SJSA1 (cell line): ENCODE measurements at regions not wholly inside any gene's neighbourhood (a gene's known extent, or its start where the extent isn't known, plus 50 kb on each side); places are given as distances from the start of the nearest gene placed in this dataset.

ENCODE experiments used
- DNase-seq, 2 experiments: peaks; one replicate each; pipeline ENCODE4 v3.0.0-alpha.2; 2015 to 2020; ENCODE audit warnings: low spot score in 2 of 2, low read depth in 1 of 2
- H3K27ac ChIP-seq: fragments of 250-450 bp; sonication (Bioruptor Pico); 2 replicates; pipeline ENCODE4 v1.5.1; 2020; ENCODE audit warnings: mild to moderate bottlenecking, moderate library complexity
- H3K27me3 ChIP-seq: fragments of 250-450 bp; sonication (Bioruptor Pico); replicated peaks from 2 replicates; pipeline ENCODE4 v1.5.1; 2020; ENCODE audit warnings: mild to moderate bottlenecking, moderate library complexity
- H3K36me3 ChIP-seq: fragments of 250-450 bp; sonication (Bioruptor Pico); 2 replicates; pipeline ENCODE4 v1.5.1; 2020; ENCODE audit warnings: mild to moderate bottlenecking
- H3K4me1 ChIP-seq: fragments of 250-450 bp; sonication (Bioruptor Pico); replicated peaks from 2 replicates; pipeline ENCODE4 v1.6.1; 2021; ENCODE audit warnings: mild to moderate bottlenecking
- H3K4me3 ChIP-seq: fragments of 250-450 bp; sonication (Bioruptor Pico); 2 replicates; pipeline ENCODE4 v1.5.1; 2020; ENCODE audit warnings: mild to moderate bottlenecking
- H3K9me3 ChIP-seq: fragments of 250-450 bp; sonication (Bioruptor Pico); replicated peaks from 2 replicates; pipeline ENCODE4 v1.5.1; 2020; ENCODE audit warnings: mild to moderate bottlenecking

DNA sequence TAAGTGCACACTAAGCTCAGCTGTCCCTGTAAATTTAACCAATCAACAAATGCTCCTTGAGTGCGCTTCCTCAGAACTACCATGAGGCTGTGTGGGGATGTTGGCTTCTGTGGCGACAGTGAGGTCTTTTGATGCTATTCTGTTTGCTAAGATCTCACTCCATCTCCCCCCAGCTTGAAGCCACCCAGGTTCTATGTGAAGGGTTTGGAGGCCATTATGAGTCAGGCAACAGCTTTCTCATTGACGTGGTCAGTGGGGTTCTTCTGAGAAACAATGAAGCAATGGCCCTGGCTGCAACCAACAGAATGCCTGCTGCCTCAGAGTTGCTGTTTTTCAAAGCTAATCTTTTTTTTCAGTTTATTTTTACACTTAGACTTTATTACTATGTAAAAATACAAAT, 205.5 kb downstream of the PTBP2 start:
- peaks cover 8% of the 10 kb centered on the region for H3K4me1 ChIP-seq
- DNase-seq = peak in 1 of 2 experiments; percentile 12
- no peaks in the 10 kb centered on the region; the same call in 1 of the 2 replicates for H3K9me3 ChIP-seq
- no peak overlapping the region for H3K4me3 ChIP-seq
- no peaks in the 10 kb centered on the region for H3K27me3 ChIP-seq
- H3K36me3 ChIP-seq = no peaks in the 10 kb centered on the region
- no peak overlapping the region for H3K27ac ChIP-seq

- no peaks in the 10 kb centered on the region for H3K9me3 ChIP-seq
- H3K4me3 ChIP-seq = no peak overlapping the region
- DNase-seq = no peak
- H3K4me1 ChIP-seq = peaks cover 8% of the 10 kb centered on the region
- no peaks in the 10 kb centered on the region for H3K36me3 ChIP-seq
- H3K27ac ChIP-seq = no peak overlapping the region
- H3K27me3 ChIP-seq = no peaks in the 10 kb centered on the region
These were observed 209.6 kb downstream of the PTBP2 start for GRCh38 chr1:96931136-96931535.

GRCh38 chr1:96934282-96934681, 212.7 kb downstream of the PTBP2 start:
- DNase-seq = no peak
- Histone ChIP-seq H3K4me1 (no peaks in the 10 kb centered on the region; the same call in 1 of the 2 replicates), H3K9me3 (no peaks in the 10 kb centered on the region), H3K27ac (no peak overlapping the region), H3K4me3 (no peak overlapping the region), H3K36me3 (no peaks in the 10 kb centered on the region), H3K27me3 (no peaks in the 10 kb centered on the region)

DNA sequence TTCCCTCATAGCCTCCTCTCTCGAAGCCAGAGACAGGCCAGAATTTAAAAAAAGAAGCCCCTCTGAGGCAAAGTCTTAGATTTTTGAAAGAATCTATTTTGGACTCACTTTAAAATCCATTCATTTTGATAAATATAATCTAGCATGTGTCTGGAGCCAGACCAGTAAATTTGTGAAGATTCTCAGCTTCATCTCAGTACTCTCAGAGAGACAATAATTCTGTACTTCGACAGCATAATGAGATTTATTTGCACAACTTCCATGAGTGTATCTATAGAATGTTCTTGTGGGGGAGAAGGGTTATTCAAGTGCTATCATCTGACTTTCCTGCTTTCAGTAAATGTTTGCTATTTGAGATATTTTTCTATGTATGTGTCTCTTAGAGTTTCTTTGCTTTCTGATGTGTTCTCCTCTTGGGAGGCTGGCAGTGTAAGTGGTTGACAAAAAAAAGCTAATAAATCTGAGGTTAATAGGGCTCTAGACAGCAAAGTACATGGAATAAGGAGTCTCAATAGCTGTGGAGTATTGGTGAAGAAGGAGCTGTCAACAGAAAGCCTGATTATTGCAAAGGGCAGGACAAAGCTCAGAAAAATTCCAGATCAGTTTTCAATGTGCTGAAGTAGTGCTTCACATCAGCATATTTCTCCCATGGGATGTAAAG, 223.0 kb downstream of the PTBP2 start:
- no peaks in the 10 kb centered on the region for H3K27me3 ChIP-seq
- H3K27ac ChIP-seq = no peak overlapping the region
- no peaks in the 10 kb centered on the region for H3K9me3 ChIP-seq
- H3K36me3 ChIP-seq = no peaks in the 10 kb centered on the region
- no peaks in the 10 kb centered on the region for H3K4me1 ChIP-seq
- no peak for DNase-seq
- no peak overlapping the region for H3K4me3 ChIP-seq

- Histone ChIP-seq H3K4me1 (no peaks in the 10 kb centered on the region), H3K36me3 (no peaks in the 10 kb centered on the region), H3K4me3 (no peak overlapping the region), H3K9me3 (no peaks in the 10 kb centered on the region), H3K27ac (no peak overlapping the region), H3K27me3 (no peaks in the 10 kb centered on the region)
- DNase-seq = no peak
These were observed 224.0 kb downstream of the PTBP2 start for GRCh38 chr1:96945509-96946084.

DNA sequence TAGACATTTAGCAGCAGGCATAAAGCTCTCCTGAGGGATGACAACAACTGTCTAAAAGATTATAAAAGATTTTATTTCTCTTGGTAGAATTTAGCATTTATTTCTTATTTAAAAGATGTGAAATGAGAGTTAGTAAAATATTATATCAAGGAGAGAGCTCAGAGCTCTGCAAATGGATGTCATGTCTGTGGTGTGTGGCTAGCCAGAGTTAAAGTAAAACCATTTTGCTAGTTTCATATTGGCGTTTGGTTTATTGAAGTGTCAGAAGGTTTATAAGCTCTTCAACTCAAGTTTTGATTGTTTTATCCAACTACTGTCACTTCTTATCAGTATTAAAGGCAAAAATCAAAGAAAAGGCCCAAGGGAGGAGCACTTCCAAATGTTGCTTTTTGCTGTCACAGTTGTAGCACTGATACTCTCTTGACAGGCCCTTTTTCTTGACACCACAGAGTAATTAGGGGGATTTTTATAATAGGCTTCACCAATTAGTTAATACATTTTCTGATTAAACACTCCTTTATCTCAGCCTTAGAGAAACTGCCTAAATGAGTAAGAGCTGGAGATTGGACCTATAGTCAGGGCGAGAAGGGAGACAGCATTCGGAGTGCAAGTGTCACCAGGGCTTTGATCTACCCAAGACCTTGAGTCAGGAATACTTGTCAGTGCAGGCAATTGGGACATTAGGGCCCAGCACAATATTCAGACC, 233.9 kb downstream of the PTBP2 start:
- no peak for DNase-seq
- no peaks in the 10 kb centered on the region for H3K4me1 ChIP-seq
- H3K9me3 ChIP-seq = no peaks in the 10 kb centered on the region
- no peaks in the 10 kb centered on the region for H3K36me3 ChIP-seq
- no peaks in the 10 kb centered on the region for H3K27me3 ChIP-seq
- no peak overlapping the region for H3K4me3 ChIP-seq
- H3K27ac ChIP-seq = no peak overlapping the region

GRCh38 chr1:96962216-96962615, 240.6 kb downstream of the PTBP2 start:
- Histone ChIP-seq H3K9me3 (no peaks in the 10 kb centered on the region), H3K4me3 (no peak overlapping the region), H3K36me3 (no peaks in the 10 kb centered on the region), H3K27ac (no peak overlapping the region), H3K27me3 (no peaks in the 10 kb centered on the region), H3K4me1 (no peaks in the 10 kb centered on the region)
- no peak for DNase-seq

DNA sequence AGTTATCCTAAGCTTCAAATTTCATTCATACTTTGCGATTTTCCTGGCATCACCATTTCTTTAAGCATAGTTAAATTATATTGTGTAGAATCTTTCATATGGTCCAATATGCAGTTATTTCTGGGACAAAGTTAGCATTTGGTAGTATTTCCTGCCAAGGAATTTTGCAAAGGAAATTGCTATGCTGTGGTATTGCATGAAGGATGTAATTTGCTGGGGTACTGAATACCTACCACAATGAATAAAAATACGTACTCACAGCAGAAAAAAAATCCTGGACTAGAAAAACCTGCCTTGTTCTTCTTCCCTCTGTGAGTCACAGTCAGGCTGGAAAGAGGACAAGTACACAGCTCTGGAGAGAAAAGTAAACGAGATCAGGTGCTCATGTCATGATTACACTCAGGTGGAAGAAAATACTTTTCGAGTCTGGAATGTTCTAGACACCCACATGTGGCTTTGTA, 241.2 kb downstream of the PTBP2 start:
- H3K4me1 ChIP-seq = no peaks in the 10 kb centered on the region
- no peak for DNase-seq
- H3K9me3 ChIP-seq = no peaks in the 10 kb centered on the region
- no peak overlapping the region for H3K4me3 ChIP-seq
- no peak overlapping the region for H3K27ac ChIP-seq
- H3K27me3 ChIP-seq = no peaks in the 10 kb centered on the region
- H3K36me3 ChIP-seq = no peaks in the 10 kb centered on the region

- Histone ChIP-seq H3K36me3 (no peaks in the 10 kb centered on the region), H3K9me3 (no peaks in the 10 kb centered on the region), H3K27me3 (no peaks in the 10 kb centered on the region), H3K4me1 (no peaks in the 10 kb centered on the region), H3K4me3 (no peak overlapping the region), H3K27ac (no peak overlapping the region)
- DNase-seq = no peak
These were observed 243.2 kb downstream of the PTBP2 start for GRCh38 chr1:96964761-96965160.

DNA sequence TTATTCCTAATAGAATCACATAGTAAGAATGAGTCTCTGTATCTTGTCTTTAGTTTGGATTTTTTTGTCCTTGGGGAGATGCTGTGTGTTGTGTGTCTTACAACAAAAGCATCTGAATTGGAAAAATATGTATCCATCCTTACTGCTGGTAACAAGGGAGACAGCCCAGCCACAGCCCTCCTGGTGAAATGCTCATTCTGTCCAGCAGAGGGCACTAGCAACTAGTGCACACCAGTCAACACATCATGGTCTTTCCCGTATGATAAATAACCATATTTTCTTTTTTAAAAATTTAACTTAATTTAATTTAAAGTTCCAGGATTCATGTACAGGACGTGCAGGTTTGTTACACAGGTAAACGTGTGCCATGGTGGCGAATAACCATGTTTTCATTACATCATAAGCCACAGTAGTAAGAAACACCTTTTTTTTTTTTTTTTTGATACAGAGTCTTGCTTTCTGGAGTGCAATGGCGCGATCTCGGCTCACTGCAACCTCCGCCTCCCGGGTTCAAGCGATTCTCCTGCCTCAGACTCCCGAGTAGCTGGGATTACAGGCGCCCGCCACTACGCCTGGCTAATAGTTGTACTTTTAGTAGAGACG, 245.1 kb downstream of the PTBP2 start:
- peak overlapping the region; percentile 14; the same call in 1 of the 2 replicates for H3K4me3 ChIP-seq
- H3K27ac ChIP-seq = no peak overlapping the region
- H3K27me3 ChIP-seq = no peaks in the 10 kb centered on the region
- no peaks in the 10 kb centered on the region for H3K9me3 ChIP-seq
- no peaks in the 10 kb centered on the region for H3K4me1 ChIP-seq
- peak; percentile 61 to 72 for DNase-seq
- H3K36me3 ChIP-seq = no peaks in the 10 kb centered on the region

DNA sequence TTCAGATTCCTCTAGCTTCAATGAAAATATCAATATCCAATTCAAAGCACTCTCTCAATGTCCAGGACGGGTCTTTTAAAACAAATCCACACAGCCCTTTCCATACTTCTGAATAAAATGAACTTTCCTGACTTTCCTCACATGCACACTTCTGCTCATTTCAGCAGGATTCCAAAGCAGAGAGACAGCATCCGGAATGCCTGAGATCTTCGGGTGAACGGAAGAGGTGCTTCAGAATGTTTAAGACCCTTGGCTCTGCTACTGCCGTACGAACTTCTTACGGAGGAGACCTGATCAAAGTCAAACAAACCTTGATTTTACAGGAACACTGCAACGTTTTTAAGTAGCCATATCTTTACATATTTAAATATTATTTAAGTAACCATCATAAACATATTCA, 245.7 kb downstream of the PTBP2 start:
- Histone ChIP-seq H3K27ac (no peak overlapping the region), H3K4me1 (no peaks in the 10 kb centered on the region)

GRCh38 chr1:96968541-96968940, 247.0 kb downstream of the PTBP2 start:
- Histone ChIP-seq H3K4me1 (no peaks in the 10 kb centered on the region), H3K36me3 (no peaks in the 10 kb centered on the region), H3K27ac (no peak overlapping the region), H3K4me3 (no peak overlapping the region), H3K9me3 (no peaks in the 10 kb centered on the region), H3K27me3 (no peaks in the 10 kb centered on the region)
- no peak for DNase-seq

More for the DNA sequence above, 245.7 kb downstream of the PTBP2 start:
- Histone ChIP-seq H3K27me3 (no peaks in the 10 kb centered on the region), H3K9me3 (no peaks in the 10 kb centered on the region), H3K36me3 (no peaks in the 10 kb centered on the region), H3K4me3 (no peak overlapping the region)
- no peak for DNase-seq

DNA sequence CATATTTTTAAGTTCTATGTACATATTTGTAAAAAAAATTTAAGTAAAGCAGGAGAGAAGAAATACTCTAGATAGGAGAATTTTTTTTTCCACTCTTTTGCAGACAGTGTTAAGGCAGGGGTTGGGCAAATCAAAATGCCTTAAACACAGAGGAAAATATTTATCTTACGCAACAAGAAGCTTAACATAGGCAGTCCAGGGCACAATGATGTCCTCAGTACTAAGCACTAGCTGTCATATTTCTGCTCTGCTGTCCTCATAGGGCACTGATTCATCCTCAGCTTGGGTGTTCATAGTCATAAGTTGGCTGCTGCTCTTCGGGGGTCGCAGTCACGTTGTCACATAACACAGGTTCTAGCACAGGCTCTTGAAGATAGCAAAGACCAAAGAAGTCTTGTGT, 247.4 kb downstream of the PTBP2 start:
- DNase-seq = no peak
- H3K36me3 ChIP-seq = no peaks in the 10 kb centered on the region
- no peak overlapping the region for H3K27ac ChIP-seq
- H3K4me1 ChIP-seq = no peaks in the 10 kb centered on the region
- no peaks in the 10 kb centered on the region for H3K9me3 ChIP-seq
- H3K27me3 ChIP-seq = no peaks in the 10 kb centered on the region
- no peak overlapping the region for H3K4me3 ChIP-seq

- H3K36me3 ChIP-seq = no peaks in the 10 kb centered on the region
- DNase-seq = no peak
- H3K27me3 ChIP-seq = no peaks in the 10 kb centered on the region
- H3K4me3 ChIP-seq = no peak overlapping the region
- no peak overlapping the region for H3K27ac ChIP-seq
- H3K9me3 ChIP-seq = no peaks in the 10 kb centered on the region
- no peaks in the 10 kb centered on the region for H3K4me1 ChIP-seq
These were observed 248.1 kb downstream of the PTBP2 start for GRCh38 chr1:96969656-96970163.
